Activated CD4-positive, alpha-beta T cell treated with anti-CD3 and anti-CD28 coated beads for 24 hours (primary cell): ENCODE measurements at regions not wholly inside any gene's neighbourhood (a gene's known extent, or its start where the extent isn't known, plus 50 kb on each side); places are given as distances from the start of the nearest gene placed in this dataset.

Source experiments
- DNase-seq, 2 donors: peaks; one replicate each; pipeline ENCODE4 v3.0.0-alpha.2; 2020; ENCODE audit warnings: low read depth in 2 of 2

DNA sequence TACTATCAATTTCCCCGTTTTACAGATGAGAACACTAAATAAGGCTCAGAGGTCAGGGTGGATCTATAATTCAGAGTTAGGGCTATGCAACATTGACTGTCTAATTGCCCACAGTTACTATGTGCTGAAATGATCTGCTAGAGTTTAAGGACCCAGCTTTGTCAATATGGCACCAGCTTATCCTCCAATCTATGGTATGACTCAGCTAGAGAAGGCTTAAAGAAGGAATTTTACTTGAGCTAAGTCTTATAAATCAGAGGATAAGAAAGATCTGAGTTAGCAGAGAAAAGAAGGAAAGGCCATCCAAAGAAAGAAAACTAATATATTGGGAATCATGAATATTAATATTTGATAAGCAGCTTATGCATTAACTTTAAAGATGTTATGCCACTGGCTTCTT, 78.1 kb downstream of the ASB9 start:
- DNase-seq = no peak

DNA sequence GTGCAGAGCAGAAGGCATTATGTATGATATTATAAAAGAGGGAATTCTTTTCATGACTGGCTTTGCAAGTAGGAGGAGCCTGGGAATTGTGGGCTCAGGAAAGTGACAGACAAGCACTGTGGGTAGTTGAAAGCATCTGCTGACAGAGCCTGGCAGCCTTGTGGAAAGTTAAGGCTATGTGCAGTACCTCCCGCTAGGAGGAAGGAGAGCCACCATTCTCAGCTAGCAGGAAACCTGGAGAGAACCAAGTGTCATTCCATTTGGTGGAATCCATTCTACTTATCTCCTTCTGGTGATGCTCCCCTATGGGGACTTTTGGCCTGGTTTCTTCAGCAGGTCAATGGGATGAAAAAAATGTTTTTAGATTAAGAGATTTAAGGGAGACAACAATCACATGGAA, 81.8 kb downstream of the ASB9 start:
- DNase-seq = no peak

- DNase-seq = no peak
These were observed 92.6 kb downstream of the ASB9 start for GRCh38 chrX:15177316-15177715.

- DNase-seq = no peak
These were observed 96.5 kb downstream of the ASB9 start for GRCh38 chrX:15173411-15173810.

DNA sequence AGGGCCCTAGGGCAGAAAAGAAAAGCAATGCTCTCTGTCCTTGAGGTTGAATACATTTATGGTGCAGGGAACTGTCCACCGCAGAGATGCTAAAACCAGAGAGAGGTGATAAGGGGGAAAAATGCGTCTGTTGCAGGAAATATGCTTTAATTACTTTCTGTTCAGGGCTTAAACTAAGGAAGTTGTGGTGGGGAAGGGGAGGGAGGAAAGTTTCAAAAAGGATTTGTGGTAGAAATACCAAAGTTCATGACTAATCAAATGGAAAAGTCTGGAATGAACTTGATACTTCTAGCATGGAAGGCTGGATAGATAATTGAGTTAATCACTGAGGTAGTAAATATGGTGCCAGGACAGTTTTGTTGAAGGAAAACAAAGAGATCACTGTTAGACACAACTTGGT, 99.0 kb downstream of the ASB9 start:
- DNase-seq = no peak

GRCh38 chrX:15167826-15168225, 102.1 kb downstream of the ASB9 start:
- DNase-seq = no peak

DNA sequence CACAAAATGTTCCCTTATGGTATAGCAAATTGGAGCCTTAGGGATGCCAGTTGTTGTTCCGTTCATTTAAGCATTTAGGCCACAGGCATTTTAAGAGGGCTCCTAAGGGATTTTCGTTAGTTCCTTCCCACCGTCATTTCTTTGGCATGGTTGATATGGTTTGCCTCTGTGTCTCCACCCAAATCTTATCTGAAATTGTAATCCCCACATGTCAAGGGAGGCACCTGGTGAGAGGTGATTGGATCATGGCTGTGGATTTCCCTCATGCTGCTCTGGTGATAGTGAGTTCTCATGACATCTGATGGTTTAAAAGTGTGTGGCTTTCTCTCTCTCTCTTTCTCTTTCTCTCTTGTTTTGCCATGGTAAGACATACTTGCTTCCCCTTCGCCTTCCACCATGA, 104.1 kb downstream of the ASB9 start:
- DNase-seq = no peak

GRCh38 chrX:15163131-15163530, 106.8 kb downstream of the ASB9 start:
- no peak for DNase-seq

DNA sequence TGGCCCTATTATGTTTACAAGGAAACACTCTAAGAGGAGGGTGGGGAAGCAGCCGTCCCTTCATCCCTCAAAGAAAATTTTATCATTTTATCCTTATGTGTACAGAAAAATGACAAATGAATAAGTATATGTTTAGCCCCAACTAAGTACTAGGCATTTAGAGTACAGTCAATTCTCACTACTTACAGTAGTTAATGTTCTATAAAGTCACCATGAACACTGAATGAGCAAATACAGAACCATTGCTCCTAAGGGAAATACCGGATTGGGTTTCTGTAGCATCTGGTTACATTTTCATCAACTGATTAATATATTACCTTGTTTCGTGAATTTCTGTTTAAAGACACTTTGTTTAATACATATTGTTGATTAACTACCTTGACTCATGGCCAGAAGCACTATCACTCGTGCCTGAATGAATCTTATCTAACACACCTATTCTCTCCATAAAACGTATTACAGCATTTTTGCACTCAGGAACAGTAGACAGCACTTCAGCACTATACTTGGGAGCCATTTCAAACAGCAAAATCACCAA, 109.3 kb downstream of the ASB9 start:
- DNase-seq = no peak

- no peak for DNase-seq
These were observed 111.0 kb downstream of the ASB9 start for GRCh38 chrX:15158736-15159406.

- no peak for DNase-seq
These were observed 111.5 kb downstream of the ASB9 start for GRCh38 chrX:15158350-15158735.

GRCh38 chrX:15157624-15158023, 112.3 kb downstream of the ASB9 start:
- no peak for DNase-seq

DNA sequence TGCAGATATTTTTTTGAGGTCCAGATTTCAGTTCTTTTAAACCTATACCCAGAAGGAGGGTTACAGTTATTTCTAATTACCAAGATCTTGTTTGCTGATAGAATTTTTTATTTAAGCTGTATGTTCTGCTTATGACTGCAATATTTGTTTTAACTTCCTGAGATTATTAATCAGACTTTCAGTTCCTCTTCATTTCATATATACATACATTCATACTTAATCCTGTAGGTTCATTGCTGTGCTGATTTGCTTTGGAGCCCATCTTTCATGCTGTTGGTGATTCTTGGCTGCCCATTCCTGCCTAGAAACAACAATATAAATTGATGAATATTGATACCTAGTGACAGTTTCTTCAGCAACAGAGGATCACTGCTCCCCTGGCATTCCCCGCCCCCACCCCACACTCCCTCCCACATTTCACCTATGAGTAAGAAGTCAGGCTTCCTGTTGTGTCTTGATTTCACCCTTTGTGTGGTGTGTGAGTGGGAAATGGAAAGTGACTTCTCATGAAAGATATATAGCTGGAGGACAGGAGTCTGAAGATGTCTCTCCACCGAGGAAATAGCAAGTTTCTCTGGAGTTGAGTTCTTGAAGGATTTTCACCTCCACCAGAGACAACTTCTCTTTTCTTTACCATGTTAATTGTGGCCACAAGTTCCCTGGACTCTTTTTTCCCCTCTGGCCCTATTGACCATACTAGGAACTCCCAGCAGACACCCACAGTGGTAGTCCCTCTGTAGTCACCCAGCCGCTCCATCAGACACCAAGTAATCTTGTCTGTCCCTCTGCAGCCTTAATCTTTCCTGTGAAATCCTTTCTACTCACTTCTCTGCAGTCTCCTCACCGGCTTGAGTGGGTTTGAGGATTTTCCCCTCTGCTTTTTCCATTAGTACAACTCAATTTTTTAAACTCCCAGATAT, 118.4 kb downstream of the ASB9 start:
- peak; percentile 15 to 17 for DNase-seq

DNA sequence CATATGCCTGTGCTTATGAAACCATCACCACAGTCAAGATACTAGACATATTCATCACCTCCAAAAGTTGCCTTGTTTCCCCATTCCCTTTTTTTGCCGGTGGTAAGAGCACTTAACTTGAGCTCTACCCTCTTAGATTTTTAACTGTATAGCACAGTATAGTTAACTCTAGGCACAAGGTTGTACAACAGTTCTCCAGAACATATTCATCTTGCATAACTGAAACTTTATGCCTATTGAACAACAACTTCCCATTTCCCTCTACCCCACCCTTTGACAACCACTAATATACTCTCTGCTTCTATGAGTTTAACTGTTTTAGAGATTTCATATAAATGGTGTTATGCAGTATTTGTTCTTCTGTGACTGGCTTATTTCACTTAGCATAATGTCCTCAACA, 119.3 kb downstream of the ASB9 start:
- no peak for DNase-seq

GRCh38 chrX:15146515-15146914, 123.4 kb downstream of the ASB9 start:
- DNase-seq = no peak

- DNase-seq = no peak
These were observed 126.1 kb downstream of the ASB9 start for GRCh38 chrX:15143825-15144121.

- DNase-seq = peak; percentile 30 to 44
These were observed 126.6 kb downstream of the ASB9 start for GRCh38 chrX:15143050-15143824.

DNA sequence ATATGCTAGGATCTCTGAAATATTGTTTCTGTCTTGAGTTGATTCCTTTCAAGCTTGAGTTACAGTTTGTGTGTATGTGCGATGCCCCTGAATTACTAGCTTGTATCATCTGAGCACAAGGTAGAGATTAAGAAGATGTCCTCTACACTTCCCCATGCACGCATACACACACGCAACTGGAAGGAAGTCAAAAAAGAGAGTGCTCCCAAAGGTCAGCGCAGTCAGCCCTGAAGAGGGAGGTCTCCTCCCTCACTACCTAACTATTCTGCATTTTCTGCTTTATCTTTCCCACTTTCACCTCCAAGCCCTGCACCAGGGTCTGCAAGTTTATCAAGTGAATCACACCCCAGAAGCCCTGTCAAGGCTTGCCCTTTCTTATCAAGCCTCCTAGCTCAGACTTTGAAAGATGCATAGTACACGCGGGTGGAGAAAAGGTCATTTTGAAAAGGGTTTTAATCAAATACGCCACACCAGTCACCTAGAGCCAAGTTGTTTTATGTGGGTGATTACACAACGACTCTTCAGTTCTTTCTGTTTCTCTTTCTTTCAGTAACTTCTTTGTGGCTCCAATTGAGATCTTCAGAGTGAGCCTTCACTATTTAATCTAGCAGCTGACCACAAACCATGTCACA, 127.7 kb downstream of the ASB9 start:
- DNase-seq = no peak

DNA sequence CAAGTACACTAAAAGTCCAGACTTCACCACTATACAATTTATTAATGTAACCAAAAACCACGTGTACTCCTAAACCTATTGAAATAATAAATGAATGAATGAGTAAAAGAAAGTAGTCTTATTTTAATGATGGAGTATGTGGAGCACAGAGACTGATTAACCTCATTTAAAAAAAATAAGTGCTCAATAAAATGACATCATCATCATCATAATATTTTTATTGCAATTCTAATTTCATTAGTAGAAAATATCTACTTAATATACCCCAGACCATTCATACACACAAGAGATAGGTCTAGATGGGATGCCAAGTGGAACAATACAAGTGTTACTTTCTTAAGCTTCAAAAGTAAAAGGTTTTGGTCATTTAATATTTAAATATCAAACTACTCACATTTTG, 133.1 kb downstream of the ASB9 start:
- DNase-seq = no peak

- DNase-seq = no peak
These were observed 140.5 kb downstream of the ASB9 start for GRCh38 chrX:15129412-15129811.

- no peak for DNase-seq
These were observed 141.0 kb downstream of the ASB9 start for GRCh38 chrX:15128861-15129260.

DNA sequence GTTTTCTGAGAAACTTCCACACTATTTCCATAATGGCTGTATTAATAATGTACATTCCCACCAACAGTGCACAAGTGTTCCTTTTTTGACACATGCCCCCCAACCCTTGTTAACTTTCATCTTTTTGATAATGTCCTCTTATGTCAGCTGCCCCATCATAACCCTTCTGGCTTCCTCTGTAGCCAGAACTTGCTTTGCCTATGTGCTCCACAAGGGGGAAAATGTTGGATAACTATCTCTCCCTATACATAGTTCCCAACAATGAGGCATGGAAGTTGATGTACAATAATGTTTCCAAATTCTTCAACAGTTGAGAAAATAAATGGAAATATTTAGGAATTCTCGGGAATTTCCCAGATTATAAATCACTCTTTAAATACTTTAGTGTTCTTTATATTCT, 142.9 kb downstream of the ASB9 start:
- no peak for DNase-seq
